ENCODE measurements at regions not wholly inside any gene's neighbourhood (a gene's known extent, or its start where the extent isn't known, plus 50 kb on each side); places are given as distances from the start of the nearest gene placed in this dataset.
"Not testable (repeated sequence)": the region's sequence is repeated elsewhere in the genome, so short reads cannot be mapped to it uniquely, and the experiment has no call there.

DNA sequence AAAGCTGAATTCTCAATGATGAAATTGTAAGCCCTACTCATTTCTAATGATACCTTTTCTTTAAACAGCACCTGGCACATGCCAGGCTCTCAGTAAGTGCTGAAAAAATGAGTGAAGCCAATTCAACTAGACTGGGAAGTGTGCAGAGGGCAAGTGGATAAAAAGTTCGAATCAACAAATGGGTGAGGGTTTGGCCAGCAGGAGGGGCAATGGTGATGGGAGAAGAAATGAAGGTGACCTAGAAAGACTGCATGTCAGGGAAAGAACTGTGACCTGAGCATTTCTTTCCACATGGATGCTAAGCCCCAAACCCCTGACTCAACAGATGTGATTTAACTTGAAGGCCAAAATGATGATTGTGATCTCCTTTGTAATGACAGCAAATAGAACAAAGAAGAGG lies 54.6 kb downstream of the DKK1 start:
- DNase-seq: no peak

DNA sequence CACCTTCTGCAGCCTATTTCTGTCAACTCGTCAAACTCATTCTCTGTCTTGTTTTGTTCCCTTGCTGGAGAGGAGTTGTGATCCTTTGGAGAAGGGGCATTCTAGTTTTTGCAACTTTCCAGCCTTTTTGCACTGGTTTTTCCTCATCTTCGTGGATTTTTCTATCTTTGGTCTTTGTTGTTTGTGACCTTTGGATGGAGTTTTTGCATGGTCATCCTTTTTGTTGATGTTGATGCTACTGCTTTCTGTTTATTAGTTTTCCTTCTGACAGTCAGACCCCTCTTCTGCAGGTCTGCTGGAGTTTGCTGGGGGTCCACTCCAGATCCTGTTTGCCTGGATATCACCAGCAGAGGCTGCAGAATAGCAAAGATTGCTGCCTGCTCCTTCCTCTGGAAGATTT lies 60.1 kb downstream of the DKK1 start:
- not testable (repeated sequence) for DNase-seq

DNA sequence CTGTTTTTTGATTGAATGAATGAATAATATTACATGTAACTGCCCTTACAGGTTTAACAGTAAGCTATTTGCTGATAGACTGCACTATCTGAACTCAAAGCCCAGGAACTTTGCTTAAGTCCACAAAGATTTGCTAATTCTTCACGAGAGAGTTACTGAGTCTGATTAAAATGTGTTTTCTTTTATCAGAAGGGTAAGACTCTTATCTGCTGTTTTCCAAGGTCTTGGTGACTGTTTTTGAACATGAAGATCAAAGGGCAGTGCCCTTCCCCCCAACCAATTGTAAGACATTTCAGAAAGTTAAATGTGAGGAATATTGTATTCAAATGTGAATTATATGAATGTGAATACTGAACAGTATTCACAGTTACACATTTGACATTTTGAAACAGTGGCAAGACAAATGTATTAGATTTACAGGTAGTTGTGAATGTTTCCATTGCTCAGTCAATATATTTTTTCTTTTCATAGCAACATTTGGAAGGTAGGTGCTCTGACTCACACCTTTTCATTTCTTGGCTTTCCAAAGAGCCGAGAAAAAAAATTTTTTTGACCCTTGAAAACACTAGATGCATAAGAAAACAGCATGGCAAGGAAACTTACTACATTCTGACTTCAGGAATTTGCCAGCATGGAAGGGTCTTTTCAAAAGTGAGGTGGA lies 62.7 kb downstream of the DKK1 start:
- no peak for DNase-seq

GRCh38 chr10:52378124-52378523 lies 64.0 kb downstream of the DKK1 start:
- no peak for DNase-seq

- DNase-seq: no peak
Measured at GRCh38 chr10:52379287-52379686, 65.2 kb downstream of the DKK1 start.

DNA sequence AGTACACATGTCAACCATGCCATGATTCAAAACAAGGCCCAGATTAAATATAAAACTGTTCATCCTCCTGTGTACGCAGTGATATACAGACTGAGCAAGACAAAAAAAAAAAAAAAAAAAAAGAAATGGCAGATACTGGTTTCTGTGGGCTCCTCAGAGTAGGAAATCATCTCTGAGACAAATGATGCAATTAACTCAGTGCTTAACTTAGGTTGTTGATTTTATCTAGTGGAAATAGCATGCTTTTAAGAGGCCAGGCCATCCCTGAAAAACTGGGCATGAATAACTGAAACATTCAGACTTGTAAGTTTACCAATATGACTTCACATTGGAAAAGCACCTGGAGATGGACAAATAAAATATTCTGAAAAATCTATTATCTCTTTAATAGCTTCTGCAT lies 69.0 kb downstream of the DKK1 start:
- no peak for DNase-seq

DNA sequence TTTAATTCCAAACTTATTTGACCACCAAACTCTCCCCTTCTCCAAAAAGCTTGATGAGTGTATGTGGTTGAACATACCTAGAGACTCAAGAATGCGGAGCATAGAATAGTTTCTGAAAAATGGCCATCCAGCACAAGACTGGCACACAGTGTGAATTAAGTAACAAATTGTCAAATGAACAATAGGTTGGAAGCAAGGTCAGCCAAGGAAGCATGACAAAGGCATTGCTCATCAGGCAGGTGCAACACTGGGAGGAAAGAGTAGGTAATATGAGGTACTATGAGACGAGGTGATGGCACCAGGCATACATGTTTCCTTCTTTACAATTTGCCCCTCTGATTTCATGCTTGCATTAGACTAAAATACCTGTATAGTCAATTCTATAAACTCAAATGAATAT lies 73.7 kb downstream of the DKK1 start:
- no peak for DNase-seq

GRCh38 chr10:52390388-52390787 lies 76.3 kb downstream of the DKK1 start:
- DNase-seq: no peak

GRCh38 chr10:52391927-52392602 lies 78.0 kb downstream of the DKK1 start:
- DNase-seq: no peak

DNA sequence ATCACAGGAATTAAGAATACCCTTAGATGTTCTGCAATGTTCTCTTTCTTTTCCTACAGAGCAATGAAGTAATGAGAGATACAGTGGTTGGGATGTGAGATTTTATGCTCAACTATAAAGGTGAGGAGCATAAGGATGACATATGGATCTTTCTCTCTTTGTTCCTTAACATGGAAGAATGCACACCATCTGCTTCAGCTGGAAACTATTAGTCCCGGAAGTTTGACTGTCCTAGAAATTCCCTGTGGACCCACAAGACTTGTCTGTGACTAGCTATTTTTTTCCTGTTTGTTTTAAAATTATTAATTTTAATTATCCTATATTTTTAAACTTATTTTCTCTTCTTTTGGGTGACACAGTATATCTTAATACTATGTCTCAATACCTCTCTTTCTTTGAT lies 80.2 kb downstream of the DKK1 start:
- no peak for DNase-seq

GRCh38 chr10:52400562-52400961 lies 86.5 kb downstream of the DKK1 start:
- DNase-seq: no peak

GRCh38 chr10:52403801-52404200 lies 89.7 kb downstream of the DKK1 start:
- not testable (repeated sequence) for DNase-seq

DNA sequence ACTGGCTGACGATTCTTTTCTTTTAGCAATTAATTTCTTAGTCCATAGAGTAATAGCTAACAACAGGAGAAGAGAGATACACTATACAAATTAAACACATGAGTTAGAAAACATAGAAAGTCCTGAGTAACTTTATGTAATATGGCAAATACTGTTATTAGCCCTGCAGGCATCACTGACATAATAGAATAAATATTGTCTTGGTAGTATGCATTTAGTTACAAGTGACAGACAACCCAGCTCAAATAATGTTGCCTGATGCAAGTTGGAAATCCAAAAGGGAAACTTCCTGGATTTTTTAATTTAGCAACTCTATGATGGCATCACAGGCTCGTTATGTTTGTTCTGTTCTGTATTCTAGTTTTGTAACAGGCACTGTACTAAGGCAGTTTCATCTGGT lies 95.1 kb downstream of the DKK1 start:
- DNase-seq: no peak

DNA sequence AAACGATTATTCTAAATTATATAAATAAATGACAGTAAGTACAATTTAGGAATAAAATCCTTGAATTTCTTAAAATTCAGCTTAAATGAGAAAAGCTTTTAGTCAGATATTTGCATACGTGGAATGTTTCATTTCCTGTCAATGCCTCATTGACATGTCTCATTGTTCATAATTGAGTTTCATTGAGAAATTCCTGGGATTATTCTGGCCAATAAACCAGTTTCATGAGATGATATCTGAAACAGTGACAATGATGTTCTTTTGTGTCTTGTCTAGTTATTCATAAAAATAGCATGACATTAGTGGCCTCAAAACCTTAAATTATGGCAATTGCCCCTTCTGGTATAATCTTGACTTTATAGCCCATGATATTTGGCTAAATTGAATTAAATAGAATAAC lies 95.8 kb downstream of the DKK1 start:
- DNase-seq: no peak

- no peak for DNase-seq
Measured at GRCh38 chr10:52410916-52411315, 96.8 kb downstream of the DKK1 start.

GRCh38 chr10:52419281-52419680 lies 105.2 kb downstream of the DKK1 start:
- DNase-seq: no peak

DNA sequence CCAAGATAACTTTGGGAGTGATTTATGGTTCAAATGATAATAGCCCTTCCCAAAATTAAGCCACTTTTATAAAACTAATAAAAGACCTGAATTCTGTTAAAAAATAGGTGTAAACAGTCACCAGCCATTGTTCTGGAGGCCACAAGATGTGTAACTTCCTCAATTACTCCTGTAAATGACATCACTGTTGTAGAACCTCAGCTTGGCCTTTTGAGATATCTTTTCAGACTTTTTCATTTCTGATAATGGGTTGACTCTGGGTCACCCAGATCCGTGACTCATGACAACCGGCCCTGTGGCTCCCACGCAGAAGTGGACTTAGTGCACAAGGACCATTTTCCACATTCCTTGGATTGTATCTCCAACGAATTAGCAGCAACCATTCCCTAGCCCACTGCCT lies 106.6 kb downstream of the DKK1 start:
- DNase-seq: no peak

DNA sequence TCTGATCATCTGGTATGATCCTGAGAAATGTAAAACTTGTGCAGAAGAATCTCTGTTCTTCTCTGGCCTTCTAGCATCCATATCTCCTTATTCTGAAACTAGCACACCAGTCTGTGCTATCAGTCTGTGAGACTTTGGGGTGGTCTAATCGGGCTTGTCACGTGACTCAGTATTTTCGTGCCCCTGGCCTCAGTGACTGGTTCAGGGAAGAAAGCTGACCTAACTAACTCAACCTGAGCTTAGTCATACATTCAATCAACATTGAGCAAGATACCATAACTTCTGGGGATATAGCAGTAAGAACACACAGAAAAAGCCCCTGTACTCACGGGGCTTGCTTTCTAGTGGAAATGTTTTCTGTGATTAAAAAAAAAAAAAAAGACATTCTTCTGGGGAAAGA lies 109.3 kb downstream of the DKK1 start:
- no peak for DNase-seq

GRCh38 chr10:52424341-52424740 lies 110.3 kb downstream of the DKK1 start:
- no peak for DNase-seq

GRCh38 chr10:52434734-52435133 lies 120.7 kb downstream of the DKK1 start:
- no peak for DNase-seq

DNA sequence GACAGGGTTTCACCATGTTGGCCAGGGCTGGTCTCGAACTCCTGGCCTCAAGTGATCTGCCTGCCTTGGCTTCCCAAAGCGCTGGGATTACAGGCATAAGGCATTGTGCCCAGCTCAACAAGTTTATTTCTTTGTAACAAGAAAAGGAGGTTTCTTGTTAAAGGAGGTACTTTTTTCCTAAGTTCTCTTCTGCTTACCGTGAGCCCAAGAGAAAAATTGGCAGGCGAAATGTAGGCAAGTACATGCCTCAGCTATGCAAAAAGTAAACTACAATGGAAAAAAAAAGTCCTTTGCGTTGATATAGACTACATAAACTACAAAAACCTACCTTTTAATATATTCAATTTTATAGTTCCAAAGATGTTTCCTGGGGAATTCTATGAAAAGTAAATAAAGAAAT lies 122.6 kb downstream of the DKK1 start:
- DNase-seq: no peak

DNA sequence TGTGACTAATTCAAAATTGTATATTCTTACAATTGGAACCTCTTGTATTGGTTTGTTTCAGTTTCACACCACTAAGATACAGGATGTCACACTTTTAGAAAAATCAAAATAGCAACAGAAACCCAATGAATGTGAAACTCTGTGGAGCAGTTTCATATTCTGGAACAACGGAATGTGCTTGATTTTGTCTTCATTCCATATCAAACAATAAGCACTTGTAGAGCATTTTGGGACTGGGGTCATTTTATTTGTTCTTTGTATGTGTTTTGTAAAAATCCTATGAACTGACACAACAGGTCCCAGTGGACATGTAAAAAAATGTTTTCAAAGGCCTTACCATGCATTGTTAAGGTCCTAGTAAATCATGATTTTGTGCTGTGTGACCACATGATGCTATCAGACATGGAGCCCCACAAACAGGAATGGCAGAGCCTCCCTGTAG lies 123.1 kb downstream of the DKK1 start:
- no peak for DNase-seq

- DNase-seq: no peak
Measured at GRCh38 chr10:52438119-52438518, 124.0 kb downstream of the DKK1 start.

DNA sequence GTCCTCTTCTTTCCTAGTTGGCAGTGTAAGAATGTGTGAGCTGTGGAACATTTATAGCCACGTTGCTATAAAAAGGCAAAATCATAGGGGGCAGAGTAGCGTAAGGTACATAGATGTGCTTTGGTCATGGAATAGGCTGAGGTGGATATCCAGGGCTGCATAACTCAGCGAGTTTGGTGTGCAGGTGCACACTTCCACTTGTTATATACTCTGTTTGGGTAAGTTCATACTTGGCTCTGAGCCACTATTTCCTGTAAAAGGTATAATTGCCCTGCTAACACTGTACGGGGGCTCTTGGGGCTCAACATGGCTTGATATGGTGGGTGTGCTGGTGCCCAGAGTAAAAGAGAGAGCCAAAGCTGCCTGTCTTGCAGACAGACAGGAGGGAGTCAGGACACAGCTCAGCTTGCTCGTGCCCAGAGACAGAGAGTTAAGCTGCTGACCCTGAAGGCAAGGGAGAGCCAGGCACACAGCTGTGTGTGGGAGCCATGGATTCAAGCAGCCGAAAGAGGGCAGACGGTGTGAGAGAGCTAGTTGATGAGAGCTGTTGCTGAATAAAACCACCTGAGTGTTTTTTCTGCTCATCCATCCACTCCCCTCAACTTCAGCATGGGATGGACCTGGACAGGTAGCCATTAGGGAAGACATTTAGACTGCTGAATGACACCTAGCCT lies 126.7 kb downstream of the DKK1 start:
- no peak for DNase-seq
